Left renal pelvis (tissue), 4 donors: ENCODE measurements at regions not wholly inside any gene's neighbourhood (a gene's known extent, or its start where the extent isn't known, plus 50 kb on each side); places are given as distances from the start of the nearest gene placed in this dataset.
"Not testable (repeated sequence)": the region's sequence is repeated elsewhere in the genome, so short reads cannot be mapped to it uniquely, and the experiment has no call there.

Experiments
- DNase-seq, 4 donors: peaks; one replicate each; pipeline ENCODE4 v3.0.0-alpha.2; 2013; ENCODE audit warnings: low read depth in 4 of 4, low spot score in 3 of 4

DNA sequence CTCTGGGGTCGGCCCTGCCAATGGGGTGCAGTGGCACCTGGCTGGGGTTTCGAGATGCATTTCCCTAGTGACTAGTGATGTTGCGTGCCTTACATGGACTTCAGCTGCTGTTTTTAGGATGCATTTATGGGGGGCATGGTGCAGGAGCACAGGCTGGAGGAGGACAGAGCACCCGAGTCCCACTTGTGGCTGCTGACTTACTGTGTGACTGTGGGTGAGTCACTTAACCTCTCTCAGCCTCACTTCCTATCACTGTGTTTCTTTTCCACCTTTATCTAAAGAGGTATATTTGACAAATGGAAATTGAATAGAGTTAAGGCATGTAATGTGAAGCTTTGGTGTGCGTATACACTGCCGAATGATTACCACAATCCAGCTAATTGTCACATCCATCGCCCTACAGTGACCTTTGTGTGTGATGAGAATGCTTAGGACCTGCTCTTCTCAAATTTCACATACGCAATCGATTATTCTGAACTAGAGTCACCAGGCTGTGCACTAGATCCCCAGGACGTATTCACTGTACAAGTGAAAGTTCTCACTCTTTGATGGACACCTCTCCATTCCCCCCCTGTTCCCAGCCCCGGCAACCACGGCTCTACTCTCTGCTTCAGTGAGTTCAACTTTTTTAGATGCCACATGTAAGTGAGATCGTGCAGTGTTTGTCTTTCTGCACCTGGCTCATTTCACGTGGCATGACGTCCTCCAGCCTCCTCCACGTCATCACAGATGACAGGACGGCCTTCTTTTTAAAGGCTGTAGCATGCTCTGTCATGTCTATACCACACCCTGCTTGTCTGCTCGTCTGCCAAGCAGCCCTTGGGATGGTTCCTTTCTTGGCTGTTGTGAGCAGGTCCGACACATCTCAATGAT is 202.3 kb downstream of the NPIPB11 start:
- DNase-seq: not testable (repeated sequence)

DNA sequence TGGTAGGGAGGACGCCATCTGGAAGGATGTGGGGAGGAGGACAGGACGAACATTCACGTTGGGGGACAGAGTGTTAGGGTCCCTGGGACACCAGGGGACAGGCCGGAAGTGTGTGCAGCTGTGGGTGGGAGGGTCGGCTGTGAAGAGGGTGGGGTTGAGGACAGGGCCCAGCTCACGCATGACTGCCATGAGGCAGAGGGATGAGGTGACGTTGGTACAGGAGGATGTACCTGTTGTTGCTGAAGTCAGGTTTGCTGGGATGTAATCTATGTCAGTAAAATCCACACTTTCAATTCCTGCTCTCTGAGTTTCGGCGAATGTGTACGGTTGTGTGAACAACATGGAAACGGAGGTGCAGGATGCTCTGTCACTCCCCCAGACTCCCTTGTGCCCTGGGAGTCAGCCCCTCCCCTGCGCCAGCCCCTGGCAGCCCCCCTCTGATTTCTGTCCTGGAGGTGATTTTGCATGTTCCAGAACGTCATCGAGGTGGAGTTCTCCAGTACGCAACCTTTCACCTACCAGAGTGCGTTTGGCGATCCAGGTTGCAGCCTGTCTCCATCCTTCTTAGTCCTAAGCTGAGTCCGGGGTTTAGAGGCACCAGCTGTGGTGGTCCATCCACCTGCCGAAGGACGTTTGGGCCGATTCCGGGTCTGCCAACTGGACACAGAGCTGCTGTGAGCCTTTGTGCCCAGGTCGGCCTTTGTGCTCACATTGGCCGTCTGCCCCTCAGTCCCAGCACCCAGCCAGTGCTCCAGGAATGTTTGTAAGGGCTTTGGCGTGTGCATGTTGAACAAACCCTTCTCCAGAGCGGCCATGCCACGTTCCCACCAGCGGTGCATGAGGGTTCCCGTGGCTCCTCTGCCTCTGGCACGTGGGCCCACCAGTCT is 203.2 kb downstream of the NPIPB11 start:
- DNase-seq: not testable (repeated sequence)

DNA sequence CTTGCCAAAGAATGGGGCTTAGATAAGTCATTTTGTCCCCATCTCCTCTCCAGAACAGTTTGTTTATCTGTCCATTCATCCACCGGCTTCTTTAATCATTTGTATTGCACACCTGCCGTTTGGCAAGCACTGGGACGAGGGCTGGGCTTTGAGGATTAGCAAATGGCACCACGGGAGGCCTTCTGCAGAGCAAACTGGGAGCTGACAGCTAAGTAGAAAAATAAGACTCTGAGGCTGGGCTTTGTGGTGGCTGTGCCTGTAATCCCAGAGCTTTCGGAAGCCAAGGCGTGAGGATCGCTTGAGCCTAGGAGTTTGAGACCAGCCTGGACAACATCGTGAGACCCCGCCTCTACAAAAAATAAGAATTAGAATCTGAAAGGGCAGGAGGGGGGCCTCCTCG is 203.9 kb downstream of the NPIPB11 start:
- not testable (repeated sequence) for DNase-seq

DNA sequence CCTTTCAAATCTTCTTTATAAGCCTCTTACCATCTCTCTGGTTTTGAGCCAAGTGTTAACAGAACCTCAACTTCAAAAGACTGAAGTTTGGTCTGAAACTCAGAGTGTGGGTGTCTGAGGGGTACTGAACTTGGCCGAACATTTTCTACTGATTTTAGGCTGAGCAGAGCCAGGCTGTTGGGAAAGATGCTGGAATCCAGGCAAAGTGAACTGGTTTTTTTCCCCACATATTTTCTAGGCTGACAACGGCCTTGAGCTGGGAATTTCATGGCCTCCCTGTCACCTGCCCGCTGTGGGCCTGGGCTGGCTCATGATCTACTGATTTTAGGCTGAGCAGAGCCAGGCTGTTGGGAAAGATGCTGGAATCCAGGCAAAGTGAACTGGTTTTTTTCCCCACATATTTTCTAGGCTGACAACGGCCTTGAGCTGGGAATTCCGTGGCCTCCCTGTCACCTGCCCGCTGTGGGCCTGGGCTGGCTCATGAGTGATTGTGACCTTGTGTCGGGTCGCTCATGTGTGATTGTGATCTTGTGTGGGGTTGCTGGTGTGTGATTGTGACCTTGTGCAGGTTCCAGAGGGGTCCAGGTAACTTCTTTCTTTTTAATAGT is 204.4 kb downstream of the NPIPB11 start:
- not testable (repeated sequence) for DNase-seq

DNA sequence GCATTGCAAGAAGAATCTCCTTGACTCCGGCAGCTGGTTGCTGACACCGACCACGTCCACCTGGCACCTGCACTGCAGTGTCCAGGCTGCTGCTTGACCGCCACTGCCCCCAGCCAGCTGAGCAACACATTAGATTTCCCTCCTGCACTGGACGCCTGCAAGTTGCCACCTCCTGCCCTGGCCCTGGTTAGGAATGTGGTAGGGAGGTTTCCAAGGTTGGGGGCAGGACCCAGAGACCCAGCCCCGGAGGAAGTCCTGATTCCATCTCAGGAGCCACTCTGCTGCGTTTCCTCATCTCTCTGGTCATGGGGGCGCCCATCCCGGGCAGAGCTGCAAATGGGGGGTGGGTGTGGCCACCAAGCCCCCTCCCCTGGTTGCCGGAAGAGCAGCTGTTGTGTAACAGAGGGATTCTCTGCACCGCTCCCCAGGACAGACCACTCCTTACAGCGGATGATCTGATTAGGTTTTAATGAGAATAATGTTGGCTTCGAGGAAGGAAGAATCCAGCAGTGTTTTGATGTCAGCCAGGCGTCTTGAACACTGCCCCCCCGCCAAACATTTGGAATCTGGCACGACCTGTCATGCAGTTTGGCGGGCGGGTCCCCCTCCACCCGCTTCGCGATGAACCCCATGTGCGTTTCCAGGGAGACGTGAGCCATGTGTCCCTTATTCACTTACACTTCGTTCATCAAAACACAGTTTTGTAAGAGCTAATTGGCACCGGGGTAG is 205.1 kb downstream of the NPIPB11 start:
- not testable (repeated sequence) for DNase-seq

DNA sequence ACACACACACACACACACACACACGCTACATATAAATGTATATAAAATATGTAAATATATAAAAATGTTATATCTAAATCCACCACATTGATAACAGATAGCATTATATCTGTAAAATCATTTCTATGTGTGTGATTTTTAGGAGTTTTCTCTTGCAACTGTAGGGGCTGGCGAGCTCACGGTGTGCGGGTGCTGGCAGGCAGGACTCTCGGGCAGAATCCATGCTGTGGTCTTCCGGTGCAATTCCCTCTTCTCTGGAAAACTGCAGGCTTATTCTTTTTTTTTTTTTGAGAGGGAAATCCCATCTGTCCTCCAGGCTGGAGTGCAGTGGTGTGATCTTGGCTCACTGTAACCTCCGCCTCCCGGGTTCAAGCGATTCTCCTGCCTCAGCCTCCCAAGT is 205.8 kb downstream of the NPIPB11 start:
- DNase-seq: not testable (repeated sequence)

DNA sequence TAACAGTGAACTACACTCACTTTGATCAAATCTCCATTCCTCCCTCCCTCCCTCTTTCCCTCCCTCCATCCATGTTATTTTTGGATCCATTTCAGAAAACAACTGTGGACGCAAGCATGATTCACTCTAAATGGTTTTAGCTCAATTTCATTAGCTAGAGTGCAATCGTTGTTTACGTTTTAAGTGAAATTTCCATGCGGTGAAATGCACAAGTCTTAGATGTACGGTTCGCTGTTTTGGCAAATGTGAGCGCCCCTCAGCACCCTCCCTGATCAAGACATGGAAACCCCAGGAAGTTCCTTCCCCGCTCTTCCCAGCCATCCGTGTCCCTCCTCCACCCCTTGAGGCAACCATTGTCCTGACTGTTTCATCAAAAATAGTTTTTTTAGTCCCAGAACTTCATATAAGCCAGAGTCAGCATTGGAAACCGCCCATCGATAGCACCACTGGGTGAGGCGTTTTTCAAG is 206.3 kb downstream of the NPIPB11 start:
- DNase-seq: not testable (repeated sequence)

DNA sequence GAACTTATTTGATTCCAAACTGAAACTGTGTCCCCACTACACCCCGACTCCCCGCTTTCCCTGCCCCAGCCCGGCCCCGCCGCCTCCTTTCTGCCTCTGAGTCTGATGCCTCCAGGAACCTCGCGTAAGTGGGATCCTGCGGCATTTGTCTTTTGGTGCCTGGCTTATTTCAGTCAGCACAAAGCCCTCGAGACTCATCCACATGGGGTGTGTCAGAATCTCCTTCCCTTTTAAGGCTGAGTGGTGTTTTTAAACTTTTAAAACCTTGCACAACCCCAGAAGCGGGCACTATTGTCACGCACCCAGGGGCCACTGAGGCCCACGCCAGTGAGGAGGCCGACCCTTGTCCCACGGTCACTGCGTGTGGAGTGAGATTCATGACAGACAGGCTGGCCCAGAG is 206.9 kb downstream of the NPIPB11 start:
- not testable (repeated sequence) for DNase-seq

DNA sequence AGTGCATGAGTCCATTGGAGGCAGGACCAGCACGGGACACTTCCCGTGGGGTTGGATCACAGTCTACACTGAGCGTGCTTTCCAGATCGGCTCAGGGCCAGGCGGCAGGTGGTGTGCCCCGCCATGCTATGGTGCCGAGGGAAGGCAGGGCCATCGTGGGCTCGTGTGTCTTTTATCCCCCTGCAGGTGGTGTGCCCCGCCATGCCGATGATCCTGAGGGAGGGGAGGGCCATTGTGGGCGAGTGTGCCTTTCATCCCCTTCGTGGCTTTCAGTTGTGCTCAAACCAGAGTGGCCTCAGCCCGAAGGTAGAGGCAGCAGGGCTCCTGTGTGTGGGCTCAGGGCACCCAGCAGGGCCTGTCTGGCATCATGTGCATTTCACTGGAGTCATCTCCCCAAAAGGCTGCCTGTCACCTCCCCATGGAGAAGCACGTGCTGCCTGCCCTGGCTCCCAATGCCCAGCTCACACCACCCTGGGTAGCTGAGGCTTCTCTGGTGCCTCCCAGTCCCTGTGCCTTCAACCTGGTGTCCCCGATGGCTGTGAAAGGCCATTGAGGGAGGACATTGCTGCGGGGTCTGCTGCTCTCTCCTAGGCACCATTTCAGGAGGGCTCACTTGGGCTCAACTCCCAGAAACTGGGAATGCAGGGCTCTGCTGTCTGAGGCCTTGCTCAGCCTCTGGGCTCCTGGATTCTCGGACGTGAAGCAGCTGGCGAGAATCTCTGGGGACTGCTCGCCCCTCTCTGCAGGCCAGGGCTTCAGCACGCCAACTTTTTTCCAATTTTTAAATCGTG is 207.6 kb downstream of the NPIPB11 start:
- no peak for DNase-seq

DNA sequence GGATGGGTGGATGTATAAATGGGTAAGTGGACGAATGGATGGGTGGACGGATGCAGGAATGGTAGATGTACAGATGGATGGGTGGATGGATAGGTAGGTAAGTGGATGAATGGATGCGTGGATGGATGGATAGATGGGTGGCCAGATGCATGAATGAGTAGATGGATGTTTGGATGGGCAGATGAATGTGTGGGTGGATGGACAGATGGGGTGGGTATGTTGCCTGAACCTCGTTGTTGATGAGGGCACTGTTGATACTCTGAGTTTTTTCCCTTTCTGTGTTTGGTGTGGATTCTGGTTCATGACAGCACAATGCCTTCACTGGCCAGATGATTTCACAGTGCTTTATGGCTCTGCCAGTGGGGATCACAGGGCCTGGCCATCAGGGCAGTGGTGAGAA is 208.3 kb downstream of the NPIPB11 start:
- no peak for DNase-seq

DNA sequence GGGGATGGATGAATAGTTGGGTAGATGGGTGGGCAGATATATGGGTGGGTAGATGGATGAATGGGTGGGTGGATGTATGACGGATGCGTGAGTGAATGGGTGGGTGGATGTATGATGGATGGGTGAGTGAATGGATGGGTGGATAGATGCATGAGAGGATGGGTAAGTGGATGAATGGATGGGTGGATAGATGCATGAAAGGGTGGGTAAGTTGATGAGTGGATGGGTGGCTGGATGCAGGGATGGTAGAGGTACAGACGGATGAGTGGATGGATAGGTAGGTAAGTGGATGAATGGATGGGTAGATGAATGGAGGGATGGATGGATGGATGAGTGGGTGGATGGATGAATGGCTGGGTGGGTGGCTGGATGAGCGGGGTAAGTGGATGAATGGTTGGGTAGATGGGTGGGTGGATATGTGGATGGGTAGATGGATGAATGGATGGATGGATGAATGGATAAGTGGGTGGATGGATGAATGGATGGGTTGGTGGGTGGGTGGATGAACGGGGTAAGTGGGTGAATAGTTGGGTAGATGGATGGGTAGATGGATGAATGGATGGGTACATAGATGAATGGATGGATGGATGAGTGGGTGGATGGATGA is 208.9 kb downstream of the NPIPB11 start:
- DNase-seq: not testable (repeated sequence)

DNA sequence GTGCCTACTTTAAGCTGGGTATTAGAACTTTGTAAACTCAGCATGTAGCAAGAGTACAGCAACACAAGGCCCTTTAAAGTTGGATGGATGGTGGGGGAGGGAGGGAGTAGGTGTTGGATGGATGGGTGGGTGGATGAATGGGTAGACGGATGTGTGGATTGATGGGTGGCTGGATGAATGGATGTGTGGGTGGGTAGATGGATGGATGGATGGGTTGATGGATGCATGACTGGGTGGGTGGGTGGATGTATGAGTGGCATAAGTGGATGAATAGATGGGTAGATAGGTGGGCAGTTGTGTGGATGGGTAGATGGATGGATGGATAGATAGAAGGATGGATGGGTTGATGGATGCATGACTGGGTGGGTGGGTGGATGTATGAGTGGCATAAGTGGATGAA is 209.8 kb downstream of the NPIPB11 start:
- not testable (repeated sequence) for DNase-seq

DNA sequence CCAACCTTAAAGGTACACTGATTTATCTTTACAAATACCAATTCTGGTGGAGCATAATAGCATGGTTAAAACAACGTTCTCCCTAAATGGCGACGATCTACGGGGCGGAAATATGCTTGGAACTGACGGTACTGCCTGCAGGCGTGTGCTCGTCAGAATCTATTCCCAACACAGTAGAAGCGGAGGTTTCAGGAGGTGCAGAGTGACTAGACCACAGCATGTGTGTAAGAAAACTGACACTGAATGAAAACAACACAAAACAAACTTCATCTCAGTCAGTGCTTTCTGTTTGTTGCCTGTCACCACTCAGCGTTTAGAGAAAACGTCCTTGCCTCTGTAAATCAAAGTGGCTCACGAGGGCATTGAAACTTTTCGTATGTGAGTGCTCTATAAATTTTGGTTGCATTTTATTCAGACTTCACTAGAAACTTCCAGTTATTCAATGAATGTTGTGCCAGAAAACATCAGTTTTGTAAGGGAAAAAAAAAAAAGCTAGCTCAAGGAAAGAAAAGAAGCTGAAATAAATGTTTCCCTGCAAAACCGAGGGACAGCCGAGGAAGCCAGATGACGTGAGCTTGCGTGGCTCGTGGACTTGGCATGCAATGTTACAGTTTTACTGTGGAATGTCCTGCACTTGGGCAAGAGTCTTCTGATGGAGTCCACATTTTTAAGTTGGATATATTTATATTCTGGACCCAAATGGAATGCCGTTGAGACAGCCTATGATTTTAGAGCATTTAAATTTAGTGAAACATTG is 210.4 kb downstream of the LAT start:
- not testable (repeated sequence) for DNase-seq

DNA sequence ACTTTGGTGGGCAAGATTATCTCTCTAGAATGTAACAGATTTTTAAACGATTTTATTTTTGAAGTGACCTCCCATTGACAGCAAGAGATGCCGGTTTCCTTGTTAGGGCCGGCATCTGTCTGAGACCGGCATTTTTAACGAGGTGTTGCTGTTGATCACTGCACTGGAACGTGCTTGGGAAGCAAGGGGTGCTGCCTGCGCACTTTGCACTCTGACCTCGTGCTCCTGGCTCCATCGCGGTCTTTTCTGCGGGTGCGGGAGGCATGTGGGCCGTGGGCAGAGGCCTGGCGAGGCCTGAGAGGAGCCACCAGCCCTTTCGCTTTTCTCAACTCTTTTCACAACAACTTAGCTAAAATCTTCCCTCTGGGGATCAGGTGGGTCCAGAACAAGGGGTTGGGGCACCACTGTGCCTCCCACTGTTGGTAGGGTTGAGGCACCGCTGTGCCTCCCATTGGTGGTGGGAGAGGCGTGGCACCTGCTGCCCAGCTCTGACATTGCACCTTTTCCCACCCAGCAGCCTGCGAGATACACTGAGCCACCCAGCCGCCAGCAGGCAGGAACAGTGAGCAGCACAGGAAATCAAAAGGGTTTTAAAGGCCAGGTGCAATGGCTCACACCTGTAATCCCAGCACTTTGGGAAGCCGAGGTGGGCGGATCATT is 209.5 kb downstream of the LAT start:
- not testable (repeated sequence) for DNase-seq

DNA sequence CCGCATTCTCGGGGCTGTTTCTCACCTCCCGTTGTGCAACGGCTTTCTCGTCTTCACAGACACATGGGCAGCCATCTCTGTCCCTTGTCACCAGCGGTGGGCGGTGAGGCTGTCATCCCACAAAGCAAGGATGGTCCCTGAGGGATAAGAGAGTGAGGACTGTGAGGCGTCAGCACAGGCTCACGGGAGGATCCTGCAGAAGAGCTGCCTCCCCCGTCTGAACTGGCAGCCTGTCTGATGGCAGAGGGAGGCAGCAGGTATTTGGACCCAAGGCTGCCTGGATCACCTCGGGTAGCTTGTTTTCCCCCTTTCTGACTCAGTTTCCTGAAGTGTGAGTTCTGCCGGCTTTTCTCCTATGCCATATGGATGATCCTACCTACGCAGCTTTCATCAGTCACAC is 208.8 kb downstream of the LAT start:
- DNase-seq: not testable (repeated sequence)

DNA sequence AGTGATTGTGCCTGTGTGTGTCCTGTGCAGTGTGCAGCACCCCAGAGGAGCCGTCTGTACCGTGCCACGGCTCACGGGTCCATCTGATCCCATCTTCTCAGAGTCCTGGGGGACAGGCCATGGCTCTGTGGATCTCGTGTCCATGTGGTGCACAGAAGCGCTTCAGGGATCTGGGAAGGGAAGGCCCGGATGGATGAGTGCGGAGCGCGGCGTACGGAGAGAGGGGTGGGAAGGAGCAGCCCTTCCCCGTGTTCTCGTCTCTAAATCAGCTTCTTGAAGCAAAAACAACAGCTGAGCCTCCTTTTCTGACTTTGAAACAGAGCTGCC is 208.4 kb downstream of the LAT start:
- not testable (repeated sequence) for DNase-seq

DNA sequence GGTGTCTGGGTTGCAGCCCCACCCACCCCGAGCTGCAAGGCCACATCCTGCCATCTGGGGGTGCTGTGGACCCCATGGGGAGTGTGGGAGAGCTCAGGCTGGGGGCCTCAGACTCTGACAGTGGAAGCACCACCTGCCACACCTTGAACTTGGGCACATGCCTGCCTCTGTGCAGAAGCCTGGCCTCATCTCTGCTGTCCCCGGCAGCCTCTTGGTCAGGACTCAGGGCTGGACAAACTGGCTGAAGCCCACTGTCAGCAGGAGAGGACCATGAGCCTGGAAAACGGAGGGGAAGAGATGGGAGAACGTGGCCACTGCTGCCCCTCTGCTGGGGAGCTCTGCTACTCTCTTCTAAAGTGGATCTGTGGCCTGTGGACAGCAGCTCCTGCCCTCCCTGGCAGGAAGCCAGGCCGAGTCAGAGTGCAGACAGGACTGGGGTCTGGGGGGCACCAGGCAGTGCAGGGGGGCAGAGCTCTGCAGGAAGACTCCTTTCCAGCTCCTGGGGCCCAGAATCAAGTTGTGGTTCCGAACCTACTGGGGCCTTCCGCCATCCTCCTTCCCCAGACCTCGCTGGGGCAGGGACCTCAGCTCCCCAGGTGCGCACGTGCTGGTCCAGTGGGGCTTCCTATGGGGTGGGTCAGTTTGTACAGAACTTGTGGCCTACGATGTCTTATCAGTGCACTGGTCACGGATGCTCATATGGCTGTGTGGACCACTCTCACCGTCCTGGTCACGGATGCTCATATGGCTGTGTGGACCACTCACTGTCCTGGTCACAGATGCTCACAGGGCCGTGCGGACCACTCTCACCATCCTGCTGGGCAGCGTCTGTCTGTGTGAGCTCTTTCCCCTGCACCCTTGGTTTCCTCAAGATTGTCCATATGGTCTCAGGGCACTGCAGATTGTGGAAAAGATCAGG is 207.7 kb downstream of the LAT start:
- DNase-seq: no peak
